Psoas muscle (tissue), 7 donors: ENCODE measurements at regions not wholly inside any gene's neighbourhood (a gene's known extent, or its start where the extent isn't known, plus 50 kb on each side); places are given as distances from the start of the nearest gene placed in this dataset.
"Not testable (repeated sequence)": the region's sequence is repeated elsewhere in the genome, so short reads cannot be mapped to it uniquely, and the experiment has no call there.

Source experiments
- ATAC-seq, 4 donors: fragments of 200-7000 bp; cut with Tn5 transposase; one replicate each; pipeline ENCODE4 v1.9.1; 2020; ENCODE audit warnings: moderate library complexity in 3 of 4, mild to moderate bottlenecking in 2 of 4
- DNase-seq, 2 donors: peaks; one replicate each; pipeline ENCODE4 v3.0.0-alpha.2; 2020
- H3K27ac ChIP-seq: fragments of 200-600 bp; one replicate; pipeline ENCODE4 v1.8.0; 2022
- H3K27me3 ChIP-seq, 3 donors: fragments of 200-600 bp in 1 of 3; one replicate each; pipeline versions ENCODE4 v1.6.1 to v1.8.0; 2013 to 2022; ENCODE audit warnings: low read length in 2 of 3, mild to moderate bottlenecking in 2 of 3, moderate library complexity in 1 of 3; ENCODE audit not compliant: insufficient read depth in 3 of 3
- H3K36me3 ChIP-seq, 2 donors: fragments of 200-600 bp in 1 of 2; one replicate each; pipeline versions ENCODE4 v1.6.1 to v1.8.0; 2013 to 2022; ENCODE audit warnings: low read depth in 1 of 2, mild to moderate bottlenecking in 1 of 2, moderate library complexity in 1 of 2; ENCODE audit not compliant: insufficient read depth in 1 of 2
- H3K4me1 ChIP-seq: fragments of 200-600 bp; one replicate; pipeline ENCODE4 v1.8.0; 2022
- H3K4me3 ChIP-seq: fragments of 200-600 bp; one replicate; pipeline ENCODE4 v1.8.0; 2022; ENCODE audit warnings: mild to moderate bottlenecking
- H3K9me3 ChIP-seq: fragments of 200-600 bp; one replicate; pipeline ENCODE4 v1.8.0; 2022
- CTCF ChIP-seq: fragments of 200-600 bp; IDR thresholded peaks from one replicate; pipeline ENCODE4 v1.8.0; 2022; ENCODE audit warnings: antibody characterized with exemption
- WGBS, 3 donors: extraction: QIAGEN DNeasy Blood & Tissue Kit; methylation state at CpG; one replicate each; pipeline versions ENCODE4 v1.1.6 to v1.1.7; 2013; 5-methylcytosine and 5-hydroxymethylcytosine counted together
- intact Hi-C, 2 donors: fragments of 100-400 bp; cut with DNase I; formaldehyde crosslinking; loops; one replicate each; pipeline versions ENCODE4 v1.11.0 to v1.14.2; 2022
- donor health status: healthy with polysubstance abuse.
- donor health status: DM: no; HTN: no; CAD: no; lungs with moderate emphysema.
- donor health status: Bipolar disorder and iron deficiency.
- donor health status: healthy.
- donor health status: DM: yes; HTN: yes; CAD: no.
- donor health status: DM: no; HTN: no; CAD: no.
- donor health status: DM: yes; HTN: yes; CAD: no.

GRCh38 chr2:67613227-67613626 lies 216.1 kb downstream of the ETAA1 start:
- WGBS, 3 donors, result 72 to 83% (median 81%) methylated on average over 1 of the region's 1 CpG
- intact Hi-C loops, result no loop called here
- Histone ChIP-seq H3K9me3 (no peaks in the 10 kb centered on the region), H3K27me3 (no peaks in the 10 kb centered on the region), H3K27ac (no peak overlapping the region), H3K4me3 (no peak overlapping the region), H3K36me3 (no peaks in the 10 kb centered on the region), H3K4me1 (no peaks in the 10 kb centered on the region)
- ATAC-seq, result no peak
- no peak for TF ChIP-seq CTCF
- no peak for DNase-seq

GRCh38 chr2:67614454-67614853 lies 217.3 kb downstream of the ETAA1 start:
- TF ChIP-seq CTCF, result no peak
- no peak overlapping the region for H3K4me3 ChIP-seq
- H3K36me3 ChIP-seq, result no peaks in the 10 kb centered on the region
- ATAC-seq (no peak), DNase-seq (no peak)
- 70 to 84% (median 80%) methylated on average over 1 of the region's 1 CpG for WGBS, 3 donors
- H3K27me3 ChIP-seq, result no peaks in the 10 kb centered on the region
- no peaks in the 10 kb centered on the region for H3K4me1 ChIP-seq
- no peaks in the 10 kb centered on the region for H3K9me3 ChIP-seq
- intact Hi-C loops, result no loop called here
- no peak overlapping the region for H3K27ac ChIP-seq

- DNase-seq (no peak), ATAC-seq (no peak)
- Histone ChIP-seq H3K36me3 (no peaks in the 10 kb centered on the region), H3K4me3 (no peak overlapping the region), H3K27me3 (no peaks in the 10 kb centered on the region), H3K27ac (no peak overlapping the region), H3K4me1 (no peaks in the 10 kb centered on the region), H3K9me3 (no peaks in the 10 kb centered on the region)
- 57 to 70% (median 59%) methylated on average over 1 of the region's 1 CpG for WGBS, 3 donors
- intact Hi-C loops, result no loop called here
- TF ChIP-seq CTCF, result no peak
Observed at GRCh38 chr2:67616749-67617148, 219.6 kb downstream of the ETAA1 start.

- no peaks in the 10 kb centered on the region for H3K27me3 ChIP-seq
- DNase-seq (no peak), ATAC-seq (peak in 2 of 4 donors; percentile 63 to 84)
- no peak for TF ChIP-seq CTCF
- intact Hi-C loops, result no loop called here
- no peaks in the 10 kb centered on the region for H3K4me1 ChIP-seq
- no peaks in the 10 kb centered on the region for H3K9me3 ChIP-seq
- no peaks in the 10 kb centered on the region for H3K36me3 ChIP-seq
- no peak overlapping the region for H3K4me3 ChIP-seq
- no peak overlapping the region for H3K27ac ChIP-seq
Observed at GRCh38 chr2:67619204-67619603, 222.1 kb downstream of the ETAA1 start.

- DNase-seq, H3K4me1 ChIP-seq, intact Hi-C loops, H3K9me3 ChIP-seq, H3K27me3 ChIP-seq, H3K4me3 ChIP-seq, H3K36me3 ChIP-seq, H3K27ac ChIP-seq, ATAC-seq: not testable (repeated sequence)
- 95 to 98% (median 97%) methylated on average over 2 of the region's 2 CpGs for WGBS, 3 donors
Observed at GRCh38 chr2:67623741-67624140, 226.6 kb downstream of the ETAA1 start.
